ENCODE measurements at regions not wholly inside any gene's neighbourhood (a gene's known extent, or its start where the extent isn't known, plus 50 kb on each side); places are given as distances from the start of the nearest gene placed in this dataset.
A peak's percentile ranks its signal among the peaks of the same experiment; 100 is the strongest.

DNA sequence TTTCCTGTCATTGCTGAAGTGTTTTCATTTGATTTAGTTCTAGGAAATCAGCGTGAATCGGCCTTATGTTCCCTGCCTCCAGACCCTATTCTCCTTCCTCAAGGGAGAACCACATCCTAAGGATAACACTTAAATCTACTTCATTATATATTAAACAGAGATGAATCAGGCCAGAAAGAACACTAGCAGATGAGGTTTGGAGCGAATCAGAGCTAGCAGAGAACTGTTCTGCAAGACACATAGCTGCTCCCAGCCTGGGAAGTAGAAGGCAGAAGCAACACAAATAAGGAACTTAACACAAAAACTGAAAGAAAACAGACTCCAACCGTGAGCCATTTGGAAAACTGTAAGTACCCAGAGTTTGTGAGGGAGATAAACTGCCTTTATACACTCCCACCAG, 718.2 kb downstream of the SEMA5A start:
- H3K4me3 ChIP-seq (ENCODE audit: control insufficient read depth, low read depth, low read length): no peak overlapping the region
- DNase-seq (ENCODE audit: low read depth): no peak
- TF ChIP-seq, protein P1, sequence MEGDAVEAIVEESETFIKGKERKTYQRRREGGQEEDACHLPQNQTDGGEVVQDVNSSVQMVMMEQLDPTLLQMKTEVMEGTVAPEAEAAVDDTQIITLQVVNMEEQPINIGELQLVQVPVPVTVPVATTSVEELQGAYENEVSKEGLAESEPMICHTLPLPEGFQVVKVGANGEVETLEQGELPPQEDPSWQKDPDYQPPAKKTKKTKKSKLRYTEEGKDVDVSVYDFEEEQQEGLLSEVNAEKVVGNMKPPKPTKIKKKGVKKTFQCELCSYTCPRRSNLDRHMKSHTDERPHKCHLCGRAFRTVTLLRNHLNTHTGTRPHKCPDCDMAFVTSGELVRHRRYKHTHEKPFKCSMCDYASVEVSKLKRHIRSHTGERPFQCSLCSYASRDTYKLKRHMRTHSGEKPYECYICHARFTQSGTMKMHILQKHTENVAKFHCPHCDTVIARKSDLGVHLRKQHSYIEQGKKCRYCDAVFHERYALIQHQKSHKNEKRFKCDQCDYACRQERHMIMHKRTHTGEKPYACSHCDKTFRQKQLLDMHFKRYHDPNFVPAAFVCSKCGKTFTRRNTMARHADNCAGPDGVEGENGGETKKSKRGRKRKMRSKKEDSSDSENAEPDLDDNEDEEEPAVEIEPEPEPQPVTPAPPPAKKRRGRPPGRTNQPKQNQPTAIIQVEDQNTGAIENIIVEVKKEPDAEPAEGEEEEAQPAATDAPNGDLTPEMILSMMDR (IDR thresholded peaks at IDR 0.05; ENCODE audit: control insufficient read depth, insufficient read depth, low read depth, low read length, missing control alignments): no peak

DNA sequence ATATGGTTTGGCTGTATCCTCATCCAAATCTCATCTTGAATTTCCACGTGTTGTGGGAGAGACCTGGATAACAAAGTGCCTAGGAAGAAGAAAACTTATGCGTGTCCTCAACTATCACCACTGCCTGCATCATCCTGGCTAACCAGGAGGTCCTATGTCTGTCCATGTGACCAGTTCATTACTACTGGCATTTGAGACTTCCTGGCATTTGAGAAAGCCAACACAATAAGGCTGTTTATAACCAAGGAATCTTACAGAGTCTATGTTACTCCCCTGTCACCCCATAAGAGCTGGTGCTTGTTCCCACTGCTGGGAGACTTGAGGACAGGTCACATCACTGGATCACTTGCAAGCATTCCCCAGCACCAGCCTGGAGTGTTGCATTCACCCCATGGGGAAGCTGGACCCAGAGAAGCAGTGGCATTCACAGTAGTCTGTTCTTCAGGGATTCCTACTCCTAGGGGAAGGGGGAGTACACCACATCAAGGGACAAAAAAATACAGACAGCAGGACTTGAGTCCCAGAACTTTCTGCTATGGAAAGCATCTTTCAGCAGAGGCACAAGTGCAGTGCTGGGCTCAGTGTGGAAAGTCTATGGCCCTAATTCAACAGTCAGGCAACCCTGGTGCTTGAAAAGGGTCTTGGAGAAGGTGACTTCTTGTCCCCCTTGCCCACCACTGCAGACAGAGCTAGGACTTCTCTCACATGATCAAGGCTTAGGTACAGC, 717.1 kb downstream of the SEMA5A start:
- no peak overlapping the region for H3K4me3 ChIP-seq (ENCODE audit: control insufficient read depth, low read depth, low read length)
- DNase-seq (ENCODE audit: low read depth): no peak
- TF ChIP-seq, protein P1 (IDR thresholded peaks at IDR 0.05; ENCODE audit: control insufficient read depth, insufficient read depth, low read depth, low read length, missing control alignments): no peak

DNA sequence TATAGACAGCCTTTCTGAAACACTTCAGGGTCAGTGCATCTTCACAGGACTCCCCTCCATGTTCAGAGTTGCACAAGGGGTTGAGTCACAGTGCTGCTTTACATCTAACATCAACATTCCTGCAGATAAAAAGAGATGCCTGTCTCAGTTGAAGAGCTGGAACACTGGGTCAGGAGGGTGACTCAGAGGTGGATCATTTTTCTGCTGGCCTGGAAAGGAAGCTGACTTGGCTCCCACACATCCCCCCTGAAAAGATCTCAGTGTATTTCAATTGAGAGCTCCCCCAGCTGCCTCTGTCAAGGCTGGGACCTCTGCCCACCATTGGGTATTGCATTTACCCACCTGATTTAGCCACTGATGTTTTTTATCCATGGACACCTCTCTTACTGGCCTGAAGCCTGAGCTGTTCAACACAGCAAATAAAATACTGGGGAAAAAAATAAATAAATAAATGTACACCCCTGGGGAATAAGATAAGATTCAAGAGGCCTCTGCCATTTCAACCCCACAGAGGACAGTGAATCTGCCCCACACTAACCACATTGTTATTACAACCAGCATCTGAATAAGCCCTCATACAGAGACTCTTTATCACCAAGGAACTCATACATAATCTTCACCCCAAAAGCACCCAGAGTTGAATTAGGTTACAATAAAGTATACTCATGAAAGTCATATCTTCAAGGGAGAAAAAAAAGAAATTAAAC, 716.4 kb downstream of the SEMA5A start:
- H3K4me3 ChIP-seq (ENCODE audit: control insufficient read depth, low read depth, low read length): no peak overlapping the region
- peak; percentile 87 for DNase-seq (ENCODE audit: low read depth)
- TF ChIP-seq, protein P1 (IDR thresholded peaks at IDR 0.05; ENCODE audit: control insufficient read depth, insufficient read depth, low read depth, low read length, missing control alignments): no peak

DNA sequence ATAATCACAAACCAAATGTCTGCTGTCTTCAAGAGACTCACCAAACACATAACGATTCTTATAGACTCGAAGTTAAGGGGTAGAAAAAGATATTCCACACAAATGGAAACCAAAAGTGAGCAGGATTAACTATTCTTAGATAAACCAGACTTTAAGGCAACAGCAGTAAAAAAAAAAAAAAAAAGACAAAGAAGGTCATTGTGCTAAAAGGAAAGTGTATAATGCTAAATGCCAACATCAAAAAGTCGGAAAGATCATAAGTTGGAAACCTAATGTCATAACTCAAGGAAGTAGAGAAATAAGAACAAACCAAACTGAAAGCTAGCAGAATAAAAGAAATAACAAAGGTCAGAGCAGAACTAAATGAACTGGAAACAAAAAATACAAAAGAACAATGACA, 714.6 kb downstream of the SEMA5A start:
- TF ChIP-seq, protein P1 (IDR thresholded peaks at IDR 0.05; ENCODE audit: control insufficient read depth, insufficient read depth, low read depth, low read length, missing control alignments): no peak
- H3K4me3 ChIP-seq (ENCODE audit: control insufficient read depth, low read depth, low read length): no peak overlapping the region
- DNase-seq (ENCODE audit: low read depth): no peak

DNA sequence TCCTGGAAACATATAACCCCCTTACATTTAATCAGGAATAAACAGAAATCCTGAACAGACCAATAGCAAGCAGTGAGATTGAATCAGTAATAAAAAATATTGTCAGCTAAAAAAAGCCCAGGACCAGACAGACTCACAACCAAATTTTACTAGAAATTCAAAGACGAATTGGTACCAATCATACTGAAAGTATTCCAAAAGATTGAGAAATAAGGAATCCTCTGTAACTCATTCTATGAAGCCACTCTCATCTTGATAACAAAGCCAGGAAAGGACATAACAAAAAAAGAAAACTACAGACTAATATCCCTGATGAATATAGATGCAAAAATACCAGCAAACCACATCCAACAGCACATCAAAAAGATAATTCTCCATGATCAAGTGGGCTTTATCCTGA, 714.0 kb downstream of the SEMA5A start:
- no peak overlapping the region for H3K4me3 ChIP-seq (ENCODE audit: control insufficient read depth, low read depth, low read length)
- DNase-seq (ENCODE audit: low read depth): no peak
- TF ChIP-seq, protein P1 (IDR thresholded peaks at IDR 0.05; ENCODE audit: control insufficient read depth, insufficient read depth, low read depth, low read length, missing control alignments): no peak

DNA sequence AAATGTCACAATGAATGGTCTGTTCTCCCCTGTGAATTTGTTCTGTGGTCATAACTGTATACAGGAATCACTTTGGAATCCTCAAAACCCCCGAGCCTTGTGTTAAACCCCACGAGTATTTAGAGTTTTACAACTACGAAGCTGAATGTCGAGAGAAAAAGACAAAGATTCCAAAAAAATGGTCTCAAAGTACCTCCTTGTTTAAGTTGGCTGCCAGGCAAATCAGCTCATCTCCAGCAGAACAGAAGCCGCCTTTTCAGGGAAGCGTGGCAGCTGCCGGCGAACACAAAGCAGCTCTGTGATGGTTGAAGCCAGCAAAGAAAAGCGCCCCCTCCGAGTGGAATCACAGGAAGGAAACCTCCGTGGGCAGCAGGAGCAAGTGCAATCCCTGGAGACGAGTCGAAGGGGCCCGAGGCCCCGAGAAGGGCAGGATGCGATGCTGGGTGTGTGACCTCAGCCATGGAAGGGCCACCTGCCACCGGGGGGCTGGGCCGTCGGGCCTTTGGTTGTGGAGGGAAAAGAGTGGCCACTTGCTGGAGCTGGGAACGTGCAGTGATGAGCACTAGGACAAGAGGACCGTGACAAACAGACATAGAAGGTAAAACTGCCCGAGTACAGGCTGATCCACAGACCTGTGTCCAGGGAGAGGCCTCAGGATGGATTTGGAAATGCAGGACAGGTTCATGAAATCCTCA, 706.4 kb downstream of the SEMA5A start:
- TF ChIP-seq, protein P1 (IDR thresholded peaks at IDR 0.05; ENCODE audit: control insufficient read depth, insufficient read depth, low read depth, low read length, missing control alignments): no peak
- no peak for DNase-seq (ENCODE audit: low read depth)
- no peak overlapping the region for H3K4me3 ChIP-seq (ENCODE audit: control insufficient read depth, low read depth, low read length)
